Endothelial cell of umbilical vein (primary cell): ENCODE measurements at regions not wholly inside any gene's neighbourhood (a gene's known extent, or its start where the extent isn't known, plus 50 kb on each side); places are given as distances from the start of the nearest gene placed in this dataset.

Experiments
- BruUV-seq: library from RNA; stranded (reverse); fragments of 400-500 nt; replicated peaks from 2 replicates; lab custom pipeline; 2021; lab: Mats Ljungman, UMichigan
- CTCF ChIA-PET: fragments of 300-600, 350-600 bp; sonication (Branson Sonifier 250); formaldehyde crosslinking; loops from one replicate; lab custom pipeline; 2021; ENCODE audit warnings: antibody characterized with exemption, inconsistent platforms; lab: Charles Lee
- POLR2A ChIA-PET: fragments of 300-600, 350-600 bp; sonication (Branson Sonifier 250); formaldehyde crosslinking; loops from one replicate; lab custom pipeline; 2021; ENCODE audit warnings: antibody characterized with exemption, inconsistent platforms; lab: Charles Lee
- DNase-seq: peaks from one replicate; pipeline ENCODE4 v3.0.0-alpha.2; 2011; ENCODE audit warnings: low read depth, low spot score
- FAIRE-seq: peaks from 2 replicates; lab custom pipeline; 2011; peaks lifted over from hg19 to GRCh38; lab: Jason Lieb, UNC
- H2AFZ ChIP-seq: 2 replicates; pipeline ENCODE4 v1.6.0; 2012; ENCODE audit warnings: low read depth, low read length, control low read depth, inconsistent platforms
- H3K27ac ChIP-seq: 2 replicates; pipeline ENCODE4 v1.5.1; 2011; ENCODE audit warnings: low read depth, mild to moderate bottlenecking, control low read depth, low read length, moderate library complexity; ENCODE audit not compliant: insufficient read depth
- H3K27me3 ChIP-seq, 2 experiments: 2 replicates each; pipeline versions ENCODE4 v1.6.0 to v1.6.1; 2011; ENCODE audit warnings: low read length in 2 of 2, mixed read lengths in 1 of 2; ENCODE audit not compliant: control insufficient read depth in 2 of 2, insufficient read depth in 2 of 2
- H3K36me3 ChIP-seq, 2 experiments: 2 replicates in 1 of 2; 3 replicates in 1 of 2; pipeline ENCODE4 v1.5.1; 2011; ENCODE audit warnings: low read length in 2 of 2, mild to moderate bottlenecking in 1 of 2, moderate library complexity in 1 of 2; ENCODE audit not compliant: control insufficient read depth in 2 of 2, insufficient read depth in 2 of 2; ENCODE audit errors: extremely low read depth in 1 of 2
- H3K4me1 ChIP-seq: 3 replicates; pipeline ENCODE4 v1.5.1; 2011; ENCODE audit warnings: mild to moderate bottlenecking, low read length; ENCODE audit not compliant: control insufficient read depth, insufficient read depth; ENCODE audit errors: extremely low read depth
- H3K4me2 ChIP-seq: 2 replicates; pipeline ENCODE4 v1.6.1; 2011; ENCODE audit warnings: low read length, control low read depth, mixed read lengths; ENCODE audit not compliant: insufficient read depth
- H3K4me3 ChIP-seq, 3 experiments: fragments of 200-600 bp in 1 of 3; sonication (generic), shearing (Covaris generic) in 1 of 3; replicated peaks in 1 of 3; 2 replicates each; pipeline ENCODE4 v1.5.1; 2011 to 2016; ENCODE audit warnings: control low read depth in 3 of 3, low read length in 3 of 3, mild to moderate bottlenecking in 2 of 3, inconsistent platforms in 1 of 3, low read depth in 1 of 3, moderate library complexity in 1 of 3; ENCODE audit not compliant: insufficient read depth in 1 of 3
- H3K79me2 ChIP-seq: 2 replicates; pipeline ENCODE4 v1.6.0; 2012; ENCODE audit warnings: low read length, inconsistent platforms; ENCODE audit not compliant: control insufficient read depth, insufficient read depth
- H3K9ac ChIP-seq: replicated peaks from 2 replicates; pipeline ENCODE3; 2011; ENCODE audit warnings: low read length, control low read depth; ENCODE audit not compliant: insufficient read depth; ENCODE audit errors: extremely low read depth
- H3K9me1 ChIP-seq: replicated peaks from 3 replicates; pipeline ENCODE4 v1.6.0; 2011; ENCODE audit warnings: mild to moderate bottlenecking, low read length; ENCODE audit not compliant: control insufficient read depth, insufficient read depth; ENCODE audit errors: extremely low read depth
- H3K9me3 ChIP-seq: replicated peaks from 2 replicates; pipeline ENCODE4 v1.5.1; 2012; ENCODE audit warnings: low read length, inconsistent platforms; ENCODE audit not compliant: control insufficient read depth, insufficient read depth
- H4K20me1 ChIP-seq: replicated peaks from 2 replicates; pipeline ENCODE3; 2011; ENCODE audit warnings: mild to moderate bottlenecking, low read length; ENCODE audit not compliant: control insufficient read depth, insufficient read depth; ENCODE audit errors: extremely low read depth
- CTCF ChIP-seq, 2 donors: IDR thresholded peaks; 1 replicate in 1 of 2; 2 replicates in 1 of 2; pipeline ENCODE4 v1.5.1; 2011; ENCODE audit warnings: low read length in 2 of 2, mild to moderate bottlenecking in 2 of 2, moderate library complexity in 2 of 2, control low read depth in 1 of 2, inconsistent platforms in 1 of 2, low read depth in 1 of 2; ENCODE audit not compliant: insufficient read depth in 1 of 2; ENCODE audit errors: extremely low read depth in 1 of 2
- EZH2 ChIP-seq: IDR thresholded peaks from 2 replicates; pipeline ENCODE4 v1.6.1; 2012; ENCODE audit warnings: borderline replicate concordance, low read depth, mild to moderate bottlenecking, moderate library complexity, low read length, inconsistent platforms; ENCODE audit not compliant: severe bottlenecking
- FOS ChIP-seq: IDR thresholded peaks from 2 replicates; pipeline ENCODE4 v1.6.1; 2011; ENCODE audit warnings: mild to moderate bottlenecking, low read length, moderate library complexity, borderline replicate concordance; ENCODE audit not compliant: insufficient read depth
- GATA2 ChIP-seq: IDR thresholded peaks from 2 replicates; pipeline ENCODE4 v1.7.0; 2011; ENCODE audit warnings: low read depth, mild to moderate bottlenecking, moderate library complexity, mixed read lengths, low read length; ENCODE audit not compliant: insufficient read length, insufficient read depth
- JUN ChIP-seq: IDR thresholded peaks from 2 replicates; pipeline ENCODE4 v1.6.1; 2011; ENCODE audit warnings: borderline replicate concordance, low read depth; ENCODE audit not compliant: insufficient read length, insufficient read depth
- MYC ChIP-seq: IDR thresholded peaks from one replicate; pipeline ENCODE4 v1.6.1; 2011; ENCODE audit warnings: mild to moderate bottlenecking, low read depth, low read length
- POLR2A ChIP-seq: IDR thresholded peaks from 2 replicates; pipeline ENCODE4 v1.6.1; 2012; ENCODE audit warnings: low read depth, mild to moderate bottlenecking, control low read depth, low read length
- POLR2AphosphoS5 ChIP-seq: IDR thresholded peaks from 2 replicates; pipeline ENCODE4 v1.6.1; 2012; ENCODE audit warnings: low read depth, mild to moderate bottlenecking, control low read depth, low read length, moderate library complexity; ENCODE audit not compliant: insufficient read depth
- dilution Hi-C: fragments of 300-500 bp; cut with MboI; formaldehyde crosslinking; loops from one replicate; pipeline ENCODE4 v1.15.0; 2019; ENCODE audit warnings: low sequenced_read_pairs; ENCODE audit not compliant: extremely low pct_ligation_motif_present
- intact Hi-C: fragments of 100-400 bp; cut with micrococcal nuclease; formaldehyde crosslinking; loops from one replicate; pipeline ENCODE4 v1.10.0; 2022
- TF ChIP-seq, protein P1 (sequence below): IDR thresholded peaks from 2 replicates; pipeline ENCODE4 v1.6.1; 2011; ENCODE audit not compliant: insufficient read depth, insufficient read length

DNA sequence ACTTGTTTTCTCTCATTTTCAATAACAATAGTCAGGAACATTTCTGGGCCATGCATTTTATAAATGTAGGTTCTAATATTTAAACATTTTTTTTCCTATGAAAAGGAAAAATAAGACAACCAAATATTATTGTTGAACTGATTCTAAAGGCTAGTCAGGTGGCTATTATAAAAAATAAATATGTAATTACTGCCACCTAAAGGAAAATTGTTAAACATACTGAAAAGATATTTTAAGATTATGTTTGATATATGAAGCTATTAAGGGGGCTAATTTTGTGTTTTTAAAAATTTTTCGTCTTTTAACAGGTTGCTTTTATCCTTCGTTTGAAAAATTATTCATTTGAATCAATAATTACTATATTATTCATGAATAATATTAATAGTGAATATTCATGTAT is 62.2 kb upstream of the FDX1 start:
- H3K4me2 ChIP-seq = no peak overlapping the region
- H3K9ac ChIP-seq = no peak overlapping the region
- no peak for TF ChIP-seq FOS
- TF ChIP-seq CTCF (IDR thresholded peaks at IDR 0.05; ENCODE audit: extremely low read depth in 1 of 2, insufficient read depth in 1 of 2, low read depth in 1 of 2, low read length in 2 of 2) = no peak
- no peak for TF ChIP-seq POLR2A
- TF ChIP-seq JUN = no peak
- no peak for TF ChIP-seq MYC
- TF ChIP-seq POLR2AphosphoS5 = no peak
- TF ChIP-seq GATA2 = no peak
- no peak for TF ChIP-seq EZH2
- TF ChIP-seq, protein P1, sequence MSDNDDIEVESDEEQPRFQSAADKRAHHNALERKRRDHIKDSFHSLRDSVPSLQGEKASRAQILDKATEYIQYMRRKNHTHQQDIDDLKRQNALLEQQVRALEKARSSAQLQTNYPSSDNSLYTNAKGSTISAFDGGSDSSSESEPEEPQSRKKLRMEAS = no peak
- no TSS peak for BruUV-seq
- H3K27me3 ChIP-seq = no peaks in the 10 kb centered on the region
- FAIRE-seq (no peak), DNase-seq (peak; percentile 44)
- peaks cover 24% of the 10 kb centered on the region for H3K4me1 ChIP-seq
- POLR2A ChIA-PET = interaction anchor here (0.6 kb wide), 1 partner anchor 69 kb away, joined by 3 read pairs; no protein-coding TSS in a partner anchor
- H4K20me1 ChIP-seq = no peaks in the 10 kb centered on the region
- no peaks in the 10 kb centered on the region for H3K79me2 ChIP-seq
- no peak overlapping the region for H2AFZ ChIP-seq
- CTCF ChIA-PET = interaction anchor here (0.6 to 3.5 kb wide), 47 partner anchors 10 to 514 kb away, joined by 3 to 124 read pairs (median 5); partner anchors contain the start of genes FDX1, RDX and ZC3H12C
- intact Hi-C loops (loop anchor here (1.0 to 2.0 kb wide), 2 partner anchors 166 to 421 kb away; no protein-coding TSS in a partner anchor), dilution Hi-C loops (no loop called here)
- H3K4me3 ChIP-seq = no peak overlapping the region
- no peaks in the 10 kb centered on the region for H3K9me3 ChIP-seq
- H3K27ac ChIP-seq = no peak overlapping the region
- no peaks in the 10 kb centered on the region for H3K9me1 ChIP-seq
- no peaks in the 10 kb centered on the region for H3K36me3 ChIP-seq
